GM10248 (cell line): ENCODE measurements at regions not wholly inside any gene's neighbourhood (a gene's known extent, or its start where the extent isn't known, plus 50 kb on each side); places are given as distances from the start of the nearest gene placed in this dataset.

Source experiments
- CTCF ChIA-PET: fragments of 300-600 bp; sonication (Branson Sonifier 250); formaldehyde crosslinking; extraction: SDS; loops from one replicate; lab custom pipeline; 2021; ENCODE audit warnings: antibody characterized with exemption; lab: Yijun Ruan, JAX
- POLR2A ChIA-PET: fragments of 350-650 bp; sonication (Branson Sonifier 250); formaldehyde crosslinking; extraction: SDS; loops from one replicate; lab custom pipeline; 2020; ENCODE audit warnings: antibody characterized with exemption; lab: Yijun Ruan, JAX
- DNase-seq: peaks from one replicate; pipeline ENCODE4 v3.0.0; 2012; ENCODE audit errors: extremely low spot score
- CTCF ChIP-seq: IDR thresholded peaks from 2 replicates; pipeline ENCODE4 v1.5.1; 2012; ENCODE audit warnings: mild to moderate bottlenecking, low read depth; ENCODE audit errors: extremely low read depth, missing control alignments, control extremely low read depth

GRCh38 chr15:46713045-46713444 lies 1004.3 kb upstream of the SEMA6D start:
- no peak for DNase-seq
- POLR2A ChIA-PET: no interaction called here
- TF ChIP-seq CTCF: no peak
- CTCF ChIA-PET: interaction anchor here (1.5 to 1.6 kb wide), 2 partner anchors 12 to 43 kb away, joined by 3 to 4 read pairs; no protein-coding TSS in a partner anchor

- no peak for TF ChIP-seq CTCF
- DNase-seq: no peak
- ChIA-PET CTCF (interaction anchor here (1.0 to 1.6 kb wide), 2 partner anchors 9 kb away, joined by 4 to 5 read pairs; no protein-coding TSS in a partner anchor), POLR2A (no interaction called here)
These were observed 1002.4 kb upstream of the SEMA6D start for GRCh38 chr15:46714950-46715349.

- DNase-seq: no peak
- no peak for TF ChIP-seq CTCF
- ChIA-PET POLR2A (no interaction called here), CTCF (interaction anchor here (1.3 kb wide), 1 partner anchor 9 kb away, joined by 4 read pairs; no protein-coding TSS in a partner anchor)
These were observed 994.0 kb upstream of the SEMA6D start for GRCh38 chr15:46723308-46723707.

- POLR2A ChIA-PET: no interaction called here
- TF ChIP-seq CTCF: no peak
- CTCF ChIA-PET: interaction anchor here (1.1 kb wide), 1 partner anchor 22 kb away, joined by 4 read pairs; no protein-coding TSS in a partner anchor
These were observed 985.2 kb upstream of the SEMA6D start for GRCh38 chr15:46732060-46732459.

GRCh38 chr15:46735115-46735514 lies 982.2 kb upstream of the SEMA6D start:
- DNase-seq: no peak
- POLR2A ChIA-PET: no interaction called here
- CTCF ChIA-PET: no interaction called here

More at GRCh38 chr15:46732060-46732459, 985.2 kb upstream of the SEMA6D start:
- DNase-seq: no peak

GRCh38 chr15:46751303-46751702 lies 966.0 kb upstream of the SEMA6D start:
- TF ChIP-seq CTCF: no peak
- ChIA-PET POLR2A (no interaction called here), CTCF (interaction anchor here (1.2 to 1.4 kb wide), 5 partner anchors 8 to 39 kb away, joined by 3 to 5 read pairs (median 4); no protein-coding TSS in a partner anchor)
- DNase-seq: no peak

More at GRCh38 chr15:46735115-46735514, 982.2 kb upstream of the SEMA6D start:
- no peak for TF ChIP-seq CTCF
